Fibroblast of gingiva (primary cell): ENCODE measurements at regions not wholly inside any gene's neighbourhood (a gene's known extent, or its start where the extent isn't known, plus 50 kb on each side); places are given as distances from the start of the nearest gene placed in this dataset.

Experiments
- DNase-seq: peaks from one replicate; pipeline ENCODE4 v3.0.0-alpha.2; 2011; ENCODE audit warnings: low read depth

GRCh38 chr1:56390934-56391731, 188.2 kb downstream of the PLPP3 start:
- no peak for DNase-seq

GRCh38 chr1:56390232-56390867, 189.0 kb downstream of the PLPP3 start:
- DNase-seq: no peak

- DNase-seq: no peak
Measured at GRCh38 chr1:56389813-56390212, 189.6 kb downstream of the PLPP3 start.

GRCh38 chr1:56387071-56387740, 192.2 kb downstream of the PLPP3 start:
- DNase-seq: no peak

GRCh38 chr1:56385314-56385713, 194.0 kb downstream of the PLPP3 start:
- DNase-seq: peak; percentile 8

- no peak for DNase-seq
Measured at GRCh38 chr1:56382929-56383328, 196.4 kb downstream of the PLPP3 start.

- DNase-seq: no peak
Measured at GRCh38 chr1:56380531-56380930, 198.8 kb downstream of the PLPP3 start.

- DNase-seq: no peak
Measured at GRCh38 chr1:56378341-56379070, 200.9 kb downstream of the PLPP3 start.

- DNase-seq: no peak
Measured at GRCh38 chr1:56377431-56377830, 201.9 kb downstream of the PLPP3 start.

GRCh38 chr1:56376188-56376984, 203.0 kb downstream of the PLPP3 start:
- peak; percentile 70 for DNase-seq

GRCh38 chr1:56375326-56375804, 204.0 kb downstream of the PLPP3 start:
- DNase-seq: no peak

GRCh38 chr1:56374026-56374974, 205.1 kb downstream of the PLPP3 start:
- no peak for DNase-seq

GRCh38 chr1:56370513-56370912, 208.8 kb downstream of the PLPP3 start:
- DNase-seq: no peak

- no peak for DNase-seq
Measured at GRCh38 chr1:56363007-56363770, 216.2 kb downstream of the PLPP3 start.

GRCh38 chr1:56360021-56360420, 219.3 kb downstream of the PLPP3 start:
- no peak for DNase-seq

- no peak for DNase-seq
Measured at GRCh38 chr1:56359056-56359455, 220.3 kb downstream of the PLPP3 start.

- DNase-seq: no peak
Measured at GRCh38 chr1:56357927-56358690, 221.3 kb downstream of the PLPP3 start.

GRCh38 chr1:56356376-56356990, 222.9 kb downstream of the PLPP3 start:
- DNase-seq: no peak
